Fibroblast of lung (primary cell): ENCODE measurements at regions not wholly inside any gene's neighbourhood (a gene's known extent, or its start where the extent isn't known, plus 50 kb on each side); places are given as distances from the start of the nearest gene placed in this dataset.

ENCODE experiments used
- DNase-seq, 2 donors: peaks; one replicate each; pipeline versions ENCODE4 v3.0.0 to v3.0.0-alpha.2; 2010; ENCODE audit warnings: low read depth in 2 of 2
- H2AFZ ChIP-seq: 2 replicates; pipeline ENCODE4 v1.5.1; 2012; ENCODE audit warnings: low read length, control low read depth, inconsistent platforms
- H3K27ac ChIP-seq: 2 replicates; pipeline ENCODE4 v1.5.1; 2011; ENCODE audit warnings: low read length, control low read depth; ENCODE audit not compliant: insufficient read depth
- H3K27me3 ChIP-seq: 2 replicates; pipeline ENCODE4 v1.5.1; 2011; ENCODE audit warnings: mild to moderate bottlenecking, low read length; ENCODE audit not compliant: control insufficient read depth, insufficient read depth
- H3K36me3 ChIP-seq: 2 replicates; pipeline ENCODE4 v1.5.1; 2011; ENCODE audit warnings: low read length; ENCODE audit not compliant: control insufficient read depth, insufficient read depth
- H3K4me1 ChIP-seq: 2 replicates; pipeline ENCODE4 v1.5.1; 2011; ENCODE audit warnings: low read length; ENCODE audit not compliant: control insufficient read depth, insufficient read depth; ENCODE audit errors: extremely low read depth
- H3K4me2 ChIP-seq: 2 replicates; pipeline ENCODE4 v1.5.1; 2011; ENCODE audit warnings: low read length, control low read depth; ENCODE audit not compliant: insufficient read depth; ENCODE audit errors: extremely low read depth
- H3K4me3 ChIP-seq, 4 experiments: fragments of 200-600 bp in 1 of 4; sonication (generic) in 1 of 4; replicated peaks in 1 of 4; 2 replicates each; pipeline ENCODE4 v1.5.1; 2011 to 2016; ENCODE audit warnings: low read length in 4 of 4, low read depth in 3 of 4, mild to moderate bottlenecking in 3 of 4, control low read depth in 2 of 4, inconsistent platforms in 1 of 4, mixed read lengths in 1 of 4; ENCODE audit not compliant: insufficient read depth in 1 of 4; ENCODE audit errors: control extremely low read depth in 1 of 4
- H3K79me2 ChIP-seq: 2 replicates; pipeline ENCODE4 v1.5.1; 2012; ENCODE audit warnings: mild to moderate bottlenecking, low read length, inconsistent platforms; ENCODE audit not compliant: control insufficient read depth, insufficient read depth
- H3K9ac ChIP-seq: 2 replicates; pipeline ENCODE4 v1.5.1; 2011; ENCODE audit warnings: mild to moderate bottlenecking, low read length, control low read depth; ENCODE audit not compliant: insufficient read depth
- H3K9me3 ChIP-seq: 2 replicates; pipeline ENCODE4 v1.5.1; 2012; ENCODE audit warnings: low read depth, low read length; ENCODE audit not compliant: control insufficient read depth, insufficient read depth
- H4K20me1 ChIP-seq: 2 replicates; pipeline ENCODE4 v1.5.1; 2011; ENCODE audit warnings: low read length; ENCODE audit not compliant: control insufficient read depth, insufficient read depth; ENCODE audit errors: extremely low read depth
- CTCF ChIP-seq, 2 donors: IDR thresholded peaks in 1 of 2; conservative IDR thresholded peaks in 1 of 2; 1 replicate in 1 of 2; 2 replicates in 1 of 2; pipeline ENCODE4 v1.5.1; 2011 to 2012; ENCODE audit warnings: low read length in 2 of 2, control low read depth in 1 of 2, inconsistent platforms in 1 of 2, low read depth in 1 of 2, mild to moderate bottlenecking in 1 of 2
- EZH2 ChIP-seq: IDR thresholded peaks from 2 replicates; pipeline ENCODE4 v1.5.1; 2012; ENCODE audit warnings: low read length, control low read depth, mild to moderate bottlenecking; ENCODE audit errors: missing control alignments

DNA sequence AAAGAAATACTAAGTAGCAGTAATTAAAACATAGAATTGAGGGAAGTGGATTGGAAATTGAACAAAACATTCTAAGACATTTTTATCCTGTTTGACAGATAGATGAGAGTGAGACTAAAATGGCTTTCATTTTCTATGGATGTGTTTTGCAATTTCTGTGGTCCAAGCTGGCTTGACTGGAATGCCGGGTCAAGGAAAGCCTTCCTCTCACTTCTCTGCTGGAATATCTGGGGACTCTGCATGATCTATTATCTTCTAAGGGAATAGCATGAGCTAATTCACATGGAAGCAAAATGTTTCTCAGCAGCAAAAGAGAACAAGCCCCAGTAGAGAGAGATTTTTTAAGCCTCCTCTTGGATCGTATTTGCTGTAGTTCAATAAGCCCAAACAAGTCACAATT lies 407.9 kb upstream of the ATXN7L3B start:
- no peak for TF ChIP-seq CTCF (conservative IDR thresholded peaks at IDR 0.05 in 1 of 2, IDR thresholded peaks at IDR 0.05 in 1 of 2; ENCODE audit: low read depth in 1 of 2, low read length in 2 of 2)
- TF ChIP-seq EZH2, result no peak
- Histone ChIP-seq H3K4me1 (no peaks in the 10 kb centered on the region), H3K4me2 (no peak overlapping the region), H3K9me3 (no peaks in the 10 kb centered on the region), H3K4me3 (no peak overlapping the region), H2AFZ (no peak overlapping the region), H4K20me1 (no peaks in the 10 kb centered on the region), H3K27me3 (no peaks in the 10 kb centered on the region), H3K27ac (no peak overlapping the region), H3K79me2 (no peaks in the 10 kb centered on the region), H3K36me3 (no peaks in the 10 kb centered on the region), H3K9ac (no peak overlapping the region)
- DNase-seq, result peak in 1 of 2 donors; percentile 11

DNA sequence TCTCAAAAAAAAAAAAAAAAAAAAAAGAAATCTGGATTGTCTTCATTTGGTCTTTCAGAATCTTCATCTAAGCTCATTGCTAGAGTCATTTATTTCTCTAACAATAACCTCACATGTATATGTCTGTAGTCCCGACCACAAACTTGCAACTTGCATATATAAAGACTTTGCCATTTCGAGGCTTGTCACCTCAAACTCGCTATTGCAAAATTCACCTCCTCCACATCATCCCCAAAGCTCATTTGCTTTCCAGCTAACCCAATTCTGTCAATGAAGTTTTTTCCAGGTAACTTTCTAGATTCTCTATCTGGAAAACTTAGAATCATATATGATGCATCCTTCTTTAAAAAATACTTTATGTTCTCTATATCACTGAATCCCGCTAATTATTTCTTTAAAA lies 393.2 kb upstream of the ATXN7L3B start:
- Histone ChIP-seq H4K20me1 (no peaks in the 10 kb centered on the region), H3K79me2 (no peaks in the 10 kb centered on the region), H2AFZ (no peak overlapping the region), H3K27me3 (no peaks in the 10 kb centered on the region), H3K36me3 (no peaks in the 10 kb centered on the region), H3K4me3 (no peak overlapping the region), H3K4me1 (no peaks in the 10 kb centered on the region), H3K9me3 (no peaks in the 10 kb centered on the region), H3K9ac (no peak overlapping the region), H3K27ac (no peak overlapping the region), H3K4me2 (no peak overlapping the region)
- no peak for DNase-seq
- TF ChIP-seq EZH2 (no peak), CTCF (conservative IDR thresholded peaks at IDR 0.05 in 1 of 2, IDR thresholded peaks at IDR 0.05 in 1 of 2; ENCODE audit: low read depth in 1 of 2, low read length in 2 of 2) (no peak)

DNA sequence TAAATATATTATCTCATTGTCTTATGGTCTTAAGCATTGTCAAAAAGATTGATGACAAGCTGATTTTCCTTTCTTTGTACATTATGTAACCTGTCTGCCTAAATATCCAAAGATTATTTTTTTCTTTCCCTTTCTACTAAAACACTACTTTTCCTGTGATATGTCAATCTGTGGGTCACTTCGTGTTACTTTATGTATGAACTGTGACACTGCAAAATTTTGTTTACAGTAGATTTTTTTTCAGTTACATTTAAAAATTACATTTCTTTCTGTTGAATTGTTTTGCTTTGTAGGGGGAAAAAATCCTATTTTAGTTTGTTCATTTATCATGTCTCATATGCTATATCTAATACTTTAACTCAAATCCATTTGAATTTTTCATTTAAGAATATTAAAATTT lies 392.3 kb upstream of the ATXN7L3B start:
- no peaks in the 10 kb centered on the region for H3K79me2 ChIP-seq

More for the DNA sequence above, 392.3 kb upstream of the ATXN7L3B start:
- no peaks in the 10 kb centered on the region for H3K9me3 ChIP-seq
- no peaks in the 10 kb centered on the region for H3K4me1 ChIP-seq
- no peaks in the 10 kb centered on the region for H3K36me3 ChIP-seq
- H3K27ac ChIP-seq, result no peak overlapping the region
- H2AFZ ChIP-seq, result no peak overlapping the region
- no peak overlapping the region for H3K9ac ChIP-seq
- no peak overlapping the region for H3K4me2 ChIP-seq
- no peaks in the 10 kb centered on the region for H4K20me1 ChIP-seq
- no peak overlapping the region for H3K4me3 ChIP-seq
- DNase-seq, result no peak
- TF ChIP-seq EZH2, result no peak
- no peak for TF ChIP-seq CTCF (conservative IDR thresholded peaks at IDR 0.05 in 1 of 2, IDR thresholded peaks at IDR 0.05 in 1 of 2; ENCODE audit: low read depth in 1 of 2, low read length in 2 of 2)
- no peaks in the 10 kb centered on the region for H3K27me3 ChIP-seq
